Ishikawa (cell line): ENCODE measurements at regions not wholly inside any gene's neighbourhood (a gene's known extent, or its start where the extent isn't known, plus 50 kb on each side); places are given as distances from the start of the nearest gene placed in this dataset.

Experiments
- CREB1 ChIP-seq: IDR thresholded peaks from 2 replicates; pipeline ENCODE4 v1.6.1; 2012; ENCODE audit warnings: low read depth
- EP300 ChIP-seq: IDR thresholded peaks from 2 replicates; pipeline ENCODE4 v1.6.1; 2012; ENCODE audit warnings: borderline replicate concordance
- FOXM1 ChIP-seq: IDR thresholded peaks from 2 replicates; pipeline ENCODE4 v1.6.1; 2012; ENCODE audit warnings: low read depth, borderline replicate concordance
- NFIC ChIP-seq: IDR thresholded peaks from 2 replicates; pipeline ENCODE4 v1.6.1; 2012
- RAD21 ChIP-seq: IDR thresholded peaks from 2 replicates; pipeline ENCODE4 v1.6.1; 2012; ENCODE audit warnings: low read depth
- TAF1 ChIP-seq: IDR thresholded peaks from 2 replicates; pipeline ENCODE4 v1.6.1; 2012; ENCODE audit warnings: low read depth, mild to moderate bottlenecking
- TCF12 ChIP-seq: IDR thresholded peaks from 2 replicates; pipeline ENCODE4 v1.6.1; 2012; ENCODE audit warnings: low read depth
- YY1 ChIP-seq: IDR thresholded peaks from 2 replicates; pipeline ENCODE4 v1.6.1; 2012; ENCODE audit warnings: low read depth
- TF ChIP-seq, protein P1 (sequence below): IDR thresholded peaks from 2 replicates; pipeline ENCODE4 v1.6.1; 2012; ENCODE audit warnings: low read depth, mild to moderate bottlenecking
- TF ChIP-seq, protein P2 (sequence below): IDR thresholded peaks from 2 replicates; pipeline ENCODE4 v1.6.1; 2012

DNA sequence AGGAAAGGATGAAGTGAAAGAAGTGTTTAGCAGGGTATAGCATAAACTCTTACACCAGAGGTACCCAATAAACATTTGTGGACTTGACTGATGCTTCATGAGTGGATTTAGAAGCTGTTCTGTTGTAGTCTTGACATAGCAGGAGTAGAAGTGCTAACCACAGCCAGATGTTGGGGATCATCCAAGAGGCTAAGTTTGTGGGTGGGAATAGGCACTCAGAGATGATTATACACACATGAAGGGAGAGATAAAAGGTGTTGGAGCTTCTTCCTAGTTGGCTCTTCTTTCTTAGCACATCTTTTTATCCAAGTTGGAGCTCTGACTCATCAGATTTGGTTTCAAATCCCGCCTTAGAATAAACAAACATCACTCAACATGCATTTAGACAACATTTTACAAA lies 166.7 kb upstream of the E2F7 start:
- TF ChIP-seq EP300 (no peak), TAF1 (no peak), RAD21 (no peak), TCF12 (no peak), YY1 (no peak), FOXM1 (no peak), CREB1 (no peak), NFIC (no peak)
- TF ChIP-seq, protein P1, sequence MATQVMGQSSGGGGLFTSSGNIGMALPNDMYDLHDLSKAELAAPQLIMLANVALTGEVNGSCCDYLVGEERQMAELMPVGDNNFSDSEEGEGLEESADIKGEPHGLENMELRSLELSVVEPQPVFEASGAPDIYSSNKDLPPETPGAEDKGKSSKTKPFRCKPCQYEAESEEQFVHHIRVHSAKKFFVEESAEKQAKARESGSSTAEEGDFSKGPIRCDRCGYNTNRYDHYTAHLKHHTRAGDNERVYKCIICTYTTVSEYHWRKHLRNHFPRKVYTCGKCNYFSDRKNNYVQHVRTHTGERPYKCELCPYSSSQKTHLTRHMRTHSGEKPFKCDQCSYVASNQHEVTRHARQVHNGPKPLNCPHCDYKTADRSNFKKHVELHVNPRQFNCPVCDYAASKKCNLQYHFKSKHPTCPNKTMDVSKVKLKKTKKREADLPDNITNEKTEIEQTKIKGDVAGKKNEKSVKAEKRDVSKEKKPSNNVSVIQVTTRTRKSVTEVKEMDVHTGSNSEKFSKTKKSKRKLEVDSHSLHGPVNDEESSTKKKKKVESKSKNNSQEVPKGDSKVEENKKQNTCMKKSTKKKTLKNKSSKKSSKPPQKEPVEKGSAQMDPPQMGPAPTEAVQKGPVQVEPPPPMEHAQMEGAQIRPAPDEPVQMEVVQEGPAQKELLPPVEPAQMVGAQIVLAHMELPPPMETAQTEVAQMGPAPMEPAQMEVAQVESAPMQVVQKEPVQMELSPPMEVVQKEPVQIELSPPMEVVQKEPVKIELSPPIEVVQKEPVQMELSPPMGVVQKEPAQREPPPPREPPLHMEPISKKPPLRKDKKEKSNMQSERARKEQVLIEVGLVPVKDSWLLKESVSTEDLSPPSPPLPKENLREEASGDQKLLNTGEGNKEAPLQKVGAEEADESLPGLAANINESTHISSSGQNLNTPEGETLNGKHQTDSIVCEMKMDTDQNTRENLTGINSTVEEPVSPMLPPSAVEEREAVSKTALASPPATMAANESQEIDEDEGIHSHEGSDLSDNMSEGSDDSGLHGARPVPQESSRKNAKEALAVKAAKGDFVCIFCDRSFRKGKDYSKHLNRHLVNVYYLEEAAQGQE: no peak
- TF ChIP-seq, protein P2, sequence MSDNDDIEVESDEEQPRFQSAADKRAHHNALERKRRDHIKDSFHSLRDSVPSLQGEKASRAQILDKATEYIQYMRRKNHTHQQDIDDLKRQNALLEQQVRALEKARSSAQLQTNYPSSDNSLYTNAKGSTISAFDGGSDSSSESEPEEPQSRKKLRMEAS: no peak
